Heart right ventricle (tissue), 16 donors: ENCODE measurements at regions not wholly inside any gene's neighbourhood (a gene's known extent, or its start where the extent isn't known, plus 50 kb on each side); places are given as distances from the start of the nearest gene placed in this dataset.

Experiments used
- ATAC-seq, 8 donors: fragments of 200-7000 bp; cut with Tn5 transposase; one replicate each; pipeline ENCODE4 v1.9.1; 2020; ENCODE audit warnings: mild to moderate bottlenecking in 8 of 8, moderate library complexity in 8 of 8, moderate number of reproducible peaks in 1 of 8
- DNase-seq, 2 donors: peaks; one replicate each; pipeline ENCODE4 v3.0.0-alpha.2; 2020
- H3K27ac ChIP-seq, 10 donors: fragments of 200-600 bp; sonication (generic) in 2 of 10; one replicate each; pipeline versions ENCODE4 v1.5.0 to v1.8.0; 2020 to 2022; ENCODE audit warnings: mild to moderate bottlenecking in 3 of 10
- H3K27me3 ChIP-seq, 7 donors: fragments of 200-600 bp; one replicate each; pipeline ENCODE4 v1.8.0; 2021 to 2022; ENCODE audit warnings: mild to moderate bottlenecking in 2 of 7
- H3K36me3 ChIP-seq, 9 donors: fragments of 200-600 bp; sonication (generic) in 1 of 9; one replicate each; pipeline versions ENCODE4 v1.5.0 to v1.8.0; 2020 to 2022; ENCODE audit warnings: mild to moderate bottlenecking in 2 of 9
- H3K4me1 ChIP-seq, 9 donors: fragments of 200-600 bp; sonication (generic) in 1 of 9; one replicate each; pipeline versions ENCODE4 v1.5.0 to v1.8.0; 2020 to 2022; ENCODE audit warnings: mild to moderate bottlenecking in 4 of 9
- H3K4me3 ChIP-seq, 10 donors: fragments of 200-600 bp; sonication (generic) in 2 of 10; one replicate each; pipeline versions ENCODE4 v1.5.0 to v1.8.0; 2020 to 2022; ENCODE audit warnings: mild to moderate bottlenecking in 7 of 10, moderate library complexity in 2 of 10
- H3K9me3 ChIP-seq, 11 donors: fragments of 200-600 bp in 10 of 11; sonication (generic) in 2 of 11; one replicate each; pipeline versions ENCODE4 v1.5.0 to v1.8.0; 2013 to 2022; ENCODE audit warnings: mild to moderate bottlenecking in 2 of 11, control low read depth in 1 of 11, moderate library complexity in 1 of 11
- WGBS, 2 donors: extraction: QIAGEN DNeasy Blood & Tissue Kit; methylation state at CpG; one replicate each; pipeline ENCODE4 v1.1.7; 2013; ENCODE audit warnings: inconsistent platforms in 1 of 2; 5-methylcytosine and 5-hydroxymethylcytosine counted together
- intact Hi-C, 10 donors: fragments of 100-400 bp; cut with DNase I; formaldehyde crosslinking; loops; one replicate each; pipeline versions ENCODE4 v1.11.1 to v1.14.2; 2022
- TF ChIP-seq, protein P1 (sequence below), 9 donors: fragments of 200-600 bp; sonication (generic) in 2 of 9; IDR thresholded peaks; one replicate each; pipeline versions ENCODE4 v1.5.0 to v1.8.0; 2021 to 2022; ENCODE audit warnings: antibody characterized with exemption in 9 of 9, mild to moderate bottlenecking in 5 of 9, moderate library complexity in 1 of 9
- donor health status: Arrhythmogenic right ventricular cardiomyopathy.
- donor health status: ischemic (EF 13 %, LVEDD 7.1; RV severe dilation, severe dysfunction).
- donor health status: healthy with polysubstance abuse.
- donor health status: DM: no; HTN: yes; CAD: no.
- donor health status: DM: no; HTN: no; CAD: no.
- donor health status: ischemic (EF 25% LVEDD 6.9; RV normal size, moderate dysfunction).
- donor health status: ischemic (EF 25% LVEDD 5.7; RV mildly dilated, moderate dysfunction).
- donor health status: healthy.
- donor health status: DM: yes; HTN: yes; CAD: no.
- donor health status: Ischemic cardiomyopathy.
- donor health status: ischemic (EF 35%, LVEDD 5.7; RV mildly dilated, moderate dysfunction).
- donor health status: nonischemic (EF 11% LVEDD 7.7; RV severe dilation, severe dysfunction).
- donor health status: DM: yes; HTN: yes; CAD: no.
- donor health status: PGD.
- donor health status: ischemic (EF 29% LVEDD 5.4; RV normal size, mild dysfunction).
- donor health status: nonischemic (EF 23%, LVEDD 6.1; RV moderate dilation, normal function).

GRCh38 chr10:7030134-7030855 is 380.5 kb downstream of the SFMBT2 start:
- WGBS, 2 donors, result 76 to 84% methylated on average over 5 of the region's 5 CpGs
- TF ChIP-seq, protein P1, sequence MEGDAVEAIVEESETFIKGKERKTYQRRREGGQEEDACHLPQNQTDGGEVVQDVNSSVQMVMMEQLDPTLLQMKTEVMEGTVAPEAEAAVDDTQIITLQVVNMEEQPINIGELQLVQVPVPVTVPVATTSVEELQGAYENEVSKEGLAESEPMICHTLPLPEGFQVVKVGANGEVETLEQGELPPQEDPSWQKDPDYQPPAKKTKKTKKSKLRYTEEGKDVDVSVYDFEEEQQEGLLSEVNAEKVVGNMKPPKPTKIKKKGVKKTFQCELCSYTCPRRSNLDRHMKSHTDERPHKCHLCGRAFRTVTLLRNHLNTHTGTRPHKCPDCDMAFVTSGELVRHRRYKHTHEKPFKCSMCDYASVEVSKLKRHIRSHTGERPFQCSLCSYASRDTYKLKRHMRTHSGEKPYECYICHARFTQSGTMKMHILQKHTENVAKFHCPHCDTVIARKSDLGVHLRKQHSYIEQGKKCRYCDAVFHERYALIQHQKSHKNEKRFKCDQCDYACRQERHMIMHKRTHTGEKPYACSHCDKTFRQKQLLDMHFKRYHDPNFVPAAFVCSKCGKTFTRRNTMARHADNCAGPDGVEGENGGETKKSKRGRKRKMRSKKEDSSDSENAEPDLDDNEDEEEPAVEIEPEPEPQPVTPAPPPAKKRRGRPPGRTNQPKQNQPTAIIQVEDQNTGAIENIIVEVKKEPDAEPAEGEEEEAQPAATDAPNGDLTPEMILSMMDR (IDR thresholded peaks at IDR 0.05), result no peak
- H3K27ac ChIP-seq, result peak overlapping the region in 1 of 10 donors; percentile 38

GRCh38 chr10:7029672-7030071 is 381.2 kb downstream of the SFMBT2 start:
- no peaks in the 10 kb centered on the region for H3K9me3 ChIP-seq
- WGBS, 2 donors, result 42 to 54% methylated on average over 1 of the region's 1 CpG
- H3K4me3 ChIP-seq, result no peak overlapping the region
- H3K36me3 ChIP-seq, result no peaks in the 10 kb centered on the region
- ATAC-seq (no peak), DNase-seq (no peak)
- intact Hi-C loops, result no loop called here
- peaks cover 0 to 22% (median 0%) of the 10 kb centered on the region in 9 donors for H3K4me1 ChIP-seq
- H3K27me3 ChIP-seq, result no peaks in the 10 kb centered on the region
- TF ChIP-seq, protein P1 (IDR thresholded peaks at IDR 0.05), result no peak
- peak overlapping the region in 1 of 10 donors; percentile 38 for H3K27ac ChIP-seq

More at GRCh38 chr10:7030134-7030855, 380.5 kb downstream of the SFMBT2 start:
- DNase-seq (no peak), ATAC-seq (no peak)
- H3K27me3 ChIP-seq, result no peaks in the 10 kb centered on the region
- no peaks in the 10 kb centered on the region for H3K36me3 ChIP-seq
- no peaks in the 10 kb centered on the region for H3K9me3 ChIP-seq
- H3K4me1 ChIP-seq, result peaks cover 0 to 23% (median 0%) of the 10 kb centered on the region in 9 donors
- intact Hi-C loops, result no loop called here
- H3K4me3 ChIP-seq, result no peak overlapping the region

DNA sequence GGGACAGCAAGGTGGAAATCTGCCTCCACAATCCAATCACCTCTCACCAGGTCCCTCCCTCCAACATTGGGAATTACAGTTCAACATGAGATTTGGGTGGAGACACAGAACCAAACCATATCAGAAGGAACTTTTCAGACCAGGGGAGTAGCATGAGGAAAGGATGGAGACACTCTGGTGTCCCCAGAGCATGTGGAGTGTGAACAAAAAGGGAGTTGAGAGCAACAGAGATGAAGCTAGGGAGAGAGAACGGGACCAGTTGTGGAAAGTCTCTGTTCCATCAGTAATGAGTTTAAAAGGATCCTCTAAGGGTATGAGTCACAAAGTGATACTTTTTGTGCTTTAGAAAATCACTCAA is 382.0 kb downstream of the SFMBT2 start:
- no peak for DNase-seq
- peaks cover 0 to 5% (median 0%) of the 10 kb centered on the region in 11 donors for H3K9me3 ChIP-seq
- peak in 1 of 8 donors; percentile 42 for ATAC-seq
- TF ChIP-seq, protein P1 (IDR thresholded peaks at IDR 0.05), result no peak
- H3K27me3 ChIP-seq, result no peaks in the 10 kb centered on the region
- H3K4me1 ChIP-seq, result peaks cover 0 to 22% (median 0%) of the 10 kb centered on the region in 9 donors
- WGBS, 2 donors, result 73 to 82% methylated on average over 1 of the region's 1 CpG
- no peaks in the 10 kb centered on the region for H3K36me3 ChIP-seq
- no peak overlapping the region for H3K4me3 ChIP-seq
- intact Hi-C loops, result no loop called here
- peak overlapping the region in 1 of 10 donors; percentile 38 for H3K27ac ChIP-seq

GRCh38 chr10:7027913-7028808 is 382.7 kb downstream of the SFMBT2 start:
- intact Hi-C loops, result no loop called here
- Histone ChIP-seq H3K4me3 (no peak overlapping the region), H3K9me3 (peaks cover 0 to 11% (median 3%) of the 10 kb centered on the region in 11 donors), H3K27ac (peak overlapping the region in 1 of 10 donors; percentile 38), H3K27me3 (no peaks in the 10 kb centered on the region), H3K4me1 (peaks cover 0 to 22% (median 0%) of the 10 kb centered on the region in 9 donors), H3K36me3 (no peaks in the 10 kb centered on the region)
- TF ChIP-seq, protein P1 (IDR thresholded peaks at IDR 0.05), result no peak
- no peak for DNase-seq
- 74 to 81% methylated on average over 7 of the region's 7 CpGs for WGBS, 2 donors
- ATAC-seq, result peak in 2 of 8 donors; percentile 52 to 69
